ENCODE measurements at regions not wholly inside any gene's neighbourhood (a gene's known extent, or its start where the extent isn't known, plus 50 kb on each side); places are given as distances from the start of the nearest gene placed in this dataset.

- no peaks in the 10 kb centered on the region for H3K36me3 ChIP-seq (ENCODE audit: control insufficient read depth, insufficient read depth, low read length)
- H3K4me3 ChIP-seq (ENCODE audit: low read depth in 2 of 2, low read length in 2 of 2) = no peak overlapping the region
- intact Hi-C loops (cut with micrococcal nuclease; ENCODE audit: unreplicated experiment) (no loop called here), in situ Hi-C loops (cut with HindIII; ENCODE audit: low pct_unique_long_range_greater_than_20kb, low sequenced_read_pairs) (no loop called here)
- no peak for DNase-seq (ENCODE audit: low read depth, low spot score)
- H3K9me3 ChIP-seq (ENCODE audit: control insufficient read depth, insufficient read depth, low read depth, low read length) = no peaks in the 10 kb centered on the region
- no TSS peak for BruUV-seq (replicated peaks)
- no peak for ATAC-seq
- H3K27me3 ChIP-seq (ENCODE audit: control insufficient read depth, insufficient read depth, low read length) = no peaks in the 10 kb centered on the region
- TF ChIP-seq SIN3A (IDR thresholded peaks at IDR 0.05; ENCODE audit: borderline replicate concordance, insufficient read depth, low read depth, low read length) (no peak), TCF7L2 (IDR thresholded peaks at IDR 0.05; ENCODE audit: low read depth, low read length) (no peak), REST (IDR thresholded peaks at IDR 0.05; ENCODE audit: insufficient read depth in 1 of 2, low read depth in 2 of 2, low read length in 1 of 2) (no peak), POLR2AphosphoS5 (IDR thresholded peaks at IDR 0.05; ENCODE audit: low read depth, low read length) (no peak), CTCF (IDR thresholded peaks at IDR 0.05) (no peak)
- CTCF ChIA-PET = no interaction called here
- POLR2A ChIA-PET = no interaction called here
- H3K27ac ChIP-seq (ENCODE audit: low read length) = no peak overlapping the region
- no peaks in the 10 kb centered on the region for H3K4me1 ChIP-seq (ENCODE audit: control insufficient read depth, insufficient read depth, low read length)
These were observed 1545.0 kb downstream of the CDH8 start for GRCh38 chr16:60491273-60491672.

- no peaks in the 10 kb centered on the region for H3K9me3 ChIP-seq (ENCODE audit: control insufficient read depth, insufficient read depth, low read depth, low read length)
- no peaks in the 10 kb centered on the region for H3K4me1 ChIP-seq (ENCODE audit: control insufficient read depth, insufficient read depth, low read length)
- intact Hi-C loops (cut with micrococcal nuclease; ENCODE audit: unreplicated experiment) = no loop called here
- ChIA-PET POLR2A (no interaction called here), CTCF (no interaction called here)
- H3K36me3 ChIP-seq (ENCODE audit: control insufficient read depth, insufficient read depth, low read length) = no peaks in the 10 kb centered on the region
- no peak overlapping the region for H3K4me3 ChIP-seq (ENCODE audit: low read depth in 2 of 2, low read length in 2 of 2)
- no peaks in the 10 kb centered on the region for H3K27me3 ChIP-seq (ENCODE audit: control insufficient read depth, insufficient read depth, low read length)
- BruUV-seq (replicated peaks) = no TSS peak
- in situ Hi-C loops (cut with HindIII; ENCODE audit: low pct_unique_long_range_greater_than_20kb, low sequenced_read_pairs) = no loop called here
- ATAC-seq (no peak), DNase-seq (ENCODE audit: low read depth, low spot score) (no peak)
- no peak for TF ChIP-seq SIN3A (IDR thresholded peaks at IDR 0.05; ENCODE audit: borderline replicate concordance, insufficient read depth, low read depth, low read length)
- TF ChIP-seq REST (IDR thresholded peaks at IDR 0.05; ENCODE audit: insufficient read depth in 1 of 2, low read depth in 2 of 2, low read length in 1 of 2) = no peak
- TF ChIP-seq TCF7L2 (IDR thresholded peaks at IDR 0.05; ENCODE audit: low read depth, low read length) = no peak
- TF ChIP-seq CTCF (IDR thresholded peaks at IDR 0.05) = no peak
- no peak for TF ChIP-seq POLR2AphosphoS5 (IDR thresholded peaks at IDR 0.05; ENCODE audit: low read depth, low read length)
- no peak overlapping the region for H3K27ac ChIP-seq (ENCODE audit: low read length)
These were observed 1550.3 kb downstream of the CDH8 start for GRCh38 chr16:60485872-60486489.

Data from Panc1 (cell line).